WTC11 (cell line): ENCODE measurements at regions not wholly inside any gene's neighbourhood (a gene's known extent, or its start where the extent isn't known, plus 50 kb on each side); places are given as distances from the start of the nearest gene placed in this dataset.

Experiments
- ATAC-seq: fragments of 200-7000 bp; cut with Tn5 transposase; 2 replicates; pipeline ENCODE4 v1.10.0; 2021; ENCODE audit warnings: mild to moderate bottlenecking, moderate library complexity
- CTCF ChIA-PET: fragments of 300-600 bp; sonication (Branson Sonifier 250); formaldehyde crosslinking; loops from one replicate; lab custom pipeline; 2021; ENCODE audit warnings: antibody characterized with exemption; lab: Charles Lee
- POLR2A ChIA-PET: fragments of 350-600 bp; sonication (Branson Sonifier 250); formaldehyde crosslinking; loops from one replicate; lab custom pipeline; 2021; ENCODE audit warnings: antibody characterized with exemption; lab: Charles Lee
- DNase-seq: peaks from one replicate; pipeline ENCODE4 v3.0.0; 2021; ENCODE audit warnings: low spot score
- H3K27ac Mint-ChIP-seq: 2 replicates; pipeline ENCODE4 v1.8.0; 2021; ENCODE audit warnings: mixed read lengths
- H3K27me3 Mint-ChIP-seq: 2 replicates; pipeline ENCODE4 v1.8.0; 2021; ENCODE audit warnings: low read depth, mild to moderate bottlenecking, moderate library complexity, mixed read lengths
- H3K36me3 Mint-ChIP-seq: 2 replicates; pipeline ENCODE4 v1.8.0; 2021; ENCODE audit warnings: mixed read lengths
- H3K4me1 Mint-ChIP-seq: 2 replicates; pipeline ENCODE4 v1.8.0; 2022; ENCODE audit warnings: mixed read lengths
- H3K4me3 Mint-ChIP-seq: 2 replicates; pipeline ENCODE4 v1.8.0; 2021; ENCODE audit warnings: mild to moderate bottlenecking, moderate library complexity, mixed read lengths
- H3K9me3 Mint-ChIP-seq: 2 replicates; pipeline ENCODE4 v1.8.0; 2021; ENCODE audit warnings: mixed read lengths
- FOXK1 ChIP-seq: sonication (generic); formaldehyde crosslinking; IDR thresholded peaks from 2 replicates; pipeline ENCODE4 v1.8.0; 2022; ENCODE audit warnings: mild to moderate bottlenecking, moderate library complexity, missing genetic modification reagents
- GTF2I ChIP-seq: fragments of 250-450 bp; sonication (Bioruptor Pico); conservative IDR thresholded peaks from 2 replicates; pipeline ENCODE4 v1.4.0; 2021; ENCODE audit warnings: mild to moderate bottlenecking
- MXD4 ChIP-seq: fragments of 250-450 bp; sonication (Bioruptor Pico); IDR thresholded peaks from 2 replicates; pipeline ENCODE4 v1.8.0; 2021; ENCODE audit warnings: mild to moderate bottlenecking, moderate library complexity, borderline replicate concordance
- MYBL2 ChIP-seq: sonication (generic); formaldehyde crosslinking; IDR thresholded peaks from 2 replicates; pipeline ENCODE4 v1.8.1; 2023; ENCODE audit warnings: mild to moderate bottlenecking, moderate library complexity, missing genetic modification reagents
- NFATC4 ChIP-seq: fragments of 250-450 bp; sonication (Bioruptor Pico); IDR thresholded peaks from 2 replicates; pipeline ENCODE4 v1.9.0; 2021; ENCODE audit warnings: mild to moderate bottlenecking
- NR1H2 ChIP-seq: sonication (generic); formaldehyde crosslinking; IDR thresholded peaks from 2 replicates; pipeline ENCODE4 v1.9.0; 2021; ENCODE audit warnings: mild to moderate bottlenecking, moderate library complexity, missing genetic modification reagents
- NR2C2 ChIP-seq: sonication (generic); formaldehyde crosslinking; IDR thresholded peaks from 2 replicates; pipeline ENCODE4 v1.8.0; 2022; ENCODE audit warnings: mild to moderate bottlenecking, missing genetic modification reagents
- OVOL2 ChIP-seq: fragments of 250-450 bp; sonication (Bioruptor Pico); IDR thresholded peaks from 2 replicates; pipeline ENCODE4 v1.9.0; 2021; ENCODE audit warnings: mild to moderate bottlenecking, borderline replicate concordance
- RORB ChIP-seq: fragments of 250-450 bp; sonication (Bioruptor Pico); IDR thresholded peaks from 2 replicates; pipeline ENCODE4 v1.9.0; 2021; ENCODE audit warnings: mild to moderate bottlenecking
- SOX15 ChIP-seq: fragments of 250-450 bp; sonication (Bioruptor Pico); IDR thresholded peaks from 2 replicates; pipeline ENCODE4 v1.9.0; 2021; ENCODE audit warnings: mild to moderate bottlenecking
- TP53 ChIP-seq: sonication (generic); formaldehyde crosslinking; IDR thresholded peaks from 2 replicates; pipeline ENCODE4 v1.8.1; 2023; ENCODE audit warnings: mild to moderate bottlenecking, missing genetic modification reagents
- ZNF423 ChIP-seq: fragments of 250-450 bp; sonication (Bioruptor Pico); IDR thresholded peaks from 2 replicates; pipeline ENCODE4 v2.1.2; 2022; ENCODE audit warnings: mild to moderate bottlenecking, moderate library complexity
- ZNF671 ChIP-seq: fragments of 250-450 bp; sonication (Bioruptor Pico); IDR thresholded peaks from 2 replicates; pipeline ENCODE4 v1.8.0; 2021; ENCODE audit warnings: mild to moderate bottlenecking
- TF ChIP-seq, protein P1 (sequence below): sonication (generic); formaldehyde crosslinking; IDR thresholded peaks from 2 replicates; pipeline ENCODE4 v1.8.1; 2022; ENCODE audit warnings: missing genetic modification reagents, borderline replicate concordance
- TF ChIP-seq, protein P2 (sequence below): sonication (generic); formaldehyde crosslinking; IDR thresholded peaks from 2 replicates; pipeline ENCODE4 v1.8.1; 2023; ENCODE audit warnings: mild to moderate bottlenecking, missing genetic modification reagents, borderline replicate concordance
- TF ChIP-seq, protein P3 (sequence below): fragments of 200-600 bp; IDR thresholded peaks from 2 replicates; pipeline ENCODE4 v1.8.0; 2022; ENCODE audit warnings: antibody characterized with exemption

DNA sequence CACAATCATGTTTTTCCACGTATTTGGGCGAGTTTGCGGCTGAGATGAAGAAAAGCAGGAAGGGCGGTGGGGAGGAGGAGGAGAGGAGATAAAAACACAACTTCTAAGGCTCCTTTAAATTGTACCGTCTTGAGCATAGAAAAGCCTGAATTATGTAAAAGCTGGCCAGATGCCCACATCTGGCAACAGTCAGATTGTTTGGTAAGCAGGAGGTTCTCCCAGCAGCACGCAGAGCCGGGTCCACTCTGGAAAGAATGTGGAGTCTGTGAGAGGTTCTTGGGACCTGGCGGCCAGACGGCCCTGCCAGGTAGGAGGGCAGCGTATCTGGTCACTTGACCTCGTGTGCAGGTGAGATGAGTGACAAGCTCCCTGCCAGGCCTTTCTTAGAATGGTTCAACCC, 215.3 kb upstream of the APCDD1 start (continued):
- no peak for TF ChIP-seq MXD4 (CRISPR knock-in tag)
- TF ChIP-seq NR2C2 (CRISPR knock-in tag), result no peak

DNA sequence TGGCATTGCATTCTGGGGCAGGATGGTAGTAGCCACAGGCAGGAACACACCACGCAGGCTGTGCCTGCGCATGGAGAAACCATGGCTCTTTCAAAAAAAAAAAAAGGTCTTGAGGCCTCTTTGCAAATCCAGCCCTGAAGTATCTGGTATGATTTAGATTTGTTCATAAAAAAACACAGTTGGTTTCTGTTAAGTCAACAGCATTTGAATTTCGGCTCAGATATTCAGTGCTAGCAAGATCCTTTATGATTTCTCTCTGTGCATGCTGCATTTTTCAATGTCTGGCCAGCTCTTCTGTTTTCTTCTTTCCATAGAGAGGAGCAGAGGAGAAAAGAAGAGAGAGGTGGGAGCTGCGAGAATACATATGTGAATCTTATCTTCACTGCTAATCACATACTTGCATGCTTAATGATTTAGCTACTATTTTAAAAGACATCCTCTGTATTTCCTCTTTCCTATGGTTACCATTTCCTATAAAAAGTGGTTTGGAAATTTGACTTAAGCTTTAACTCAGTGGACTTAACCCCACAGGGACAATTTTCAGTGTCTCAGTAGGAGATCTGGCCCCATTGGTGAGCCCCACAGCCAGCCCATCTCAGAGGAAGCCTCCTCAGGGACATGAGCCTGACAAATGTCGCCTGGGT, 214.3 kb upstream of the APCDD1 start:
- 0 out of 2 replicates have a peak, but pooled peaks cover 7% of the 10 kb centered on the region for H3K4me1 Mint-ChIP-seq
- H3K9me3 Mint-ChIP-seq, result peaks cover 8% of the 10 kb centered on the region
- H3K27me3 Mint-ChIP-seq, result no peaks in the 10 kb centered on the region
- H3K36me3 Mint-ChIP-seq, result no peaks in the 10 kb centered on the region
- ChIA-PET CTCF (no interaction called here), POLR2A (no interaction called here)
- no peak overlapping the region for H3K4me3 Mint-ChIP-seq
- no peak overlapping the region for H3K27ac Mint-ChIP-seq
- no peak for TF ChIP-seq RORB
- DNase-seq (no peak), ATAC-seq (no peak)

DNA sequence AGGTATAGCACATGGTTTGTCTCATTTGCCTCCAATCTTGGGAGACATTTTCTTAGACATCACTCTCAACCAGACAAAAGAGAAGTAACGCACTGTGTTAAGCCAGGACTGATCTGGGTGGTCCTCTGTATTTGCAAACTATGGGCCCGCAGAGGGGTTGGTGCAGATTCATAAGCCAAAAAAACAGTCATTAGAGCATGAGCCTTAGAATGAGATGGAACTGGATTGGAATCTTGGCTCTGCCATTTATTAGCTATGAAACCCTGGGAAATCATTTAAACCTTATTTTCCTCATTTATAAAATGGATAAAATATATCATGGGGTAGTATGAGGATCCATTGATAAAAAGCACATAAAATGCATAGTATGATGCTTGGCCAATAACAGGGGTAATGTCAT, 213.5 kb upstream of the APCDD1 start:
- no peak overlapping the region for H3K4me3 Mint-ChIP-seq
- TF ChIP-seq NFATC4 (CRISPR knock-in tag) (no peak), NR1H2 (CRISPR knock-in tag) (no peak), MYBL2 (CRISPR knock-in tag) (no peak), SOX15 (no peak), GTF2I (CRISPR knock-in tag) (no peak), TP53 (CRISPR knock-in tag) (no peak)
- TF ChIP-seq, protein P1, sequence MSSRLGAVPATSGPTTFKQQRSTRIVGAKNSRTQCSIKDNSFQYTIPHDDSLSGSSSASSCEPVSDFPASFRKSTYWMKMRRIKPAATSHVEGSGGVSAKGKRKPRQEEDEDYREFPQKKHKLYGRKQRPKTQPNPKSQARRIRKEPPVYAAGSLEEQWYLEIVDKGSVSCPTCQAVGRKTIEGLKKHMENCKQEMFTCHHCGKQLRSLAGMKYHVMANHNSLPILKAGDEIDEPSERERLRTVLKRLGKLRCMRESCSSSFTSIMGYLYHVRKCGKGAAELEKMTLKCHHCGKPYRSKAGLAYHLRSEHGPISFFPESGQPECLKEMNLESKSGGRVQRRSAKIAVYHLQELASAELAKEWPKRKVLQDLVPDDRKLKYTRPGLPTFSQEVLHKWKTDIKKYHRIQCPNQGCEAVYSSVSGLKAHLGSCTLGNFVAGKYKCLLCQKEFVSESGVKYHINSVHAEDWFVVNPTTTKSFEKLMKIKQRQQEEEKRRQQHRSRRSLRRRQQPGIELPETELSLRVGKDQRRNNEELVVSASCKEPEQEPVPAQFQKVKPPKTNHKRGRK (CRISPR knock-in tag), result no peak
- TF ChIP-seq, protein P2, sequence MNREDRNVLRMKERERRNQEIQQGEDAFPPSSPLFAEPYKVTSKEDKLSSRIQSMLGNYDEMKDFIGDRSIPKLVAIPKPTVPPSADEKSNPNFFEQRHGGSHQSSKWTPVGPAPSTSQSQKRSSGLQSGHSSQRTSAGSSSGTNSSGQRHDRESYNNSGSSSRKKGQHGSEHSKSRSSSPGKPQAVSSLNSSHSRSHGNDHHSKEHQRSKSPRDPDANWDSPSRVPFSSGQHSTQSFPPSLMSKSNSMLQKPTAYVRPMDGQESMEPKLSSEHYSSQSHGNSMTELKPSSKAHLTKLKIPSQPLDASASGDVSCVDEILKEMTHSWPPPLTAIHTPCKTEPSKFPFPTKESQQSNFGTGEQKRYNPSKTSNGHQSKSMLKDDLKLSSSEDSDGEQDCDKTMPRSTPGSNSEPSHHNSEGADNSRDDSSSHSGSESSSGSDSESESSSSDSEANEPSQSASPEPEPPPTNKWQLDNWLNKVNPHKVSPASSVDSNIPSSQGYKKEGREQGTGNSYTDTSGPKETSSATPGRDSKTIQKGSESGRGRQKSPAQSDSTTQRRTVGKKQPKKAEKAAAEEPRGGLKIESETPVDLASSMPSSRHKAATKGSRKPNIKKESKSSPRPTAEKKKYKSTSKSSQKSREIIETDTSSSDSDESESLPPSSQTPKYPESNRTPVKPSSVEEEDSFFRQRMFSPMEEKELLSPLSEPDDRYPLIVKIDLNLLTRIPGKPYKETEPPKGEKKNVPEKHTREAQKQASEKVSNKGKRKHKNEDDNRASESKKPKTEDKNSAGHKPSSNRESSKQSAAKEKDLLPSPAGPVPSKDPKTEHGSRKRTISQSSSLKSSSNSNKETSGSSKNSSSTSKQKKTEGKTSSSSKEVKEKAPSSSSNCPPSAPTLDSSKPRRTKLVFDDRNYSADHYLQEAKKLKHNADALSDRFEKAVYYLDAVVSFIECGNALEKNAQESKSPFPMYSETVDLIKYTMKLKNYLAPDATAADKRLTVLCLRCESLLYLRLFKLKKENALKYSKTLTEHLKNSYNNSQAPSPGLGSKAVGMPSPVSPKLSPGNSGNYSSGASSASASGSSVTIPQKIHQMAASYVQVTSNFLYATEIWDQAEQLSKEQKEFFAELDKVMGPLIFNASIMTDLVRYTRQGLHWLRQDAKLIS (CRISPR knock-in tag), result no peak
- DNase-seq, result no peak
- 0 out of 2 replicates have a peak, but pooled peaks cover 7% of the 10 kb centered on the region for H3K4me1 Mint-ChIP-seq
- CTCF ChIA-PET, result no interaction called here
- no peak for ATAC-seq
- peaks cover 8% of the 10 kb centered on the region for H3K9me3 Mint-ChIP-seq
- no peaks in the 10 kb centered on the region for H3K27me3 Mint-ChIP-seq
- H3K27ac Mint-ChIP-seq, result no peak overlapping the region
- no peaks in the 10 kb centered on the region for H3K36me3 Mint-ChIP-seq
- POLR2A ChIA-PET, result no interaction called here

DNA sequence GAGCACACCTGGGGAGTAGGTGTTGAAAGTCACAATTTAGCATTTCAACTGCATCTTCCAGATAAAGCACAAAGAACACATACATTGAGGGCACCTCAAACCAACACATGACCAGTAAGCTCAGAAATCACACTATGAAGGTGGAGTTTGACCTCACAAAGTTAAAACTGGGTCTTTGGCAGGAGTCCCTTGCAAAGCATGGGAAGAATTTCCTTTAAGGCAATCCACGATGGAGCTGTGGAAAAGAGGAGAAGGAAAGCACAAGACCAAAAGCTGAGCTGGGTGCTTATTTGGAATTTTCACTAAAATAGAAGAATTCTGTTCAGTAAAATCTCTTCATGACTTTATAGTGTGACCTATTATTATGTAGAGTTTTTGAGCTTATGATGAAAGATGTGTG, 212.9 kb upstream of the APCDD1 start:
- DNase-seq, result no peak
- POLR2A ChIA-PET, result no interaction called here
- H3K36me3 Mint-ChIP-seq, result no peaks in the 10 kb centered on the region
- TF ChIP-seq FOXK1 (CRISPR knock-in tag) (no peak), ZNF671 (no peak), ZNF423 (CRISPR knock-in tag) (peak; percentile 68), NR1H2 (CRISPR knock-in tag) (no peak), GTF2I (CRISPR knock-in tag) (no peak), OVOL2 (no peak)
- TF ChIP-seq, protein P3, sequence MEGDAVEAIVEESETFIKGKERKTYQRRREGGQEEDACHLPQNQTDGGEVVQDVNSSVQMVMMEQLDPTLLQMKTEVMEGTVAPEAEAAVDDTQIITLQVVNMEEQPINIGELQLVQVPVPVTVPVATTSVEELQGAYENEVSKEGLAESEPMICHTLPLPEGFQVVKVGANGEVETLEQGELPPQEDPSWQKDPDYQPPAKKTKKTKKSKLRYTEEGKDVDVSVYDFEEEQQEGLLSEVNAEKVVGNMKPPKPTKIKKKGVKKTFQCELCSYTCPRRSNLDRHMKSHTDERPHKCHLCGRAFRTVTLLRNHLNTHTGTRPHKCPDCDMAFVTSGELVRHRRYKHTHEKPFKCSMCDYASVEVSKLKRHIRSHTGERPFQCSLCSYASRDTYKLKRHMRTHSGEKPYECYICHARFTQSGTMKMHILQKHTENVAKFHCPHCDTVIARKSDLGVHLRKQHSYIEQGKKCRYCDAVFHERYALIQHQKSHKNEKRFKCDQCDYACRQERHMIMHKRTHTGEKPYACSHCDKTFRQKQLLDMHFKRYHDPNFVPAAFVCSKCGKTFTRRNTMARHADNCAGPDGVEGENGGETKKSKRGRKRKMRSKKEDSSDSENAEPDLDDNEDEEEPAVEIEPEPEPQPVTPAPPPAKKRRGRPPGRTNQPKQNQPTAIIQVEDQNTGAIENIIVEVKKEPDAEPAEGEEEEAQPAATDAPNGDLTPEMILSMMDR, result no peak
- H3K27me3 Mint-ChIP-seq, result no peaks in the 10 kb centered on the region
- H3K9me3 Mint-ChIP-seq, result peaks cover 8% of the 10 kb centered on the region
- 0 out of 2 replicates have a peak, but pooled peaks cover 7% of the 10 kb centered on the region for H3K4me1 Mint-ChIP-seq
- no peak overlapping the region for H3K4me3 Mint-ChIP-seq
- CTCF ChIA-PET, result interaction anchor here (0.7 kb wide), 1 partner anchor 12 kb away, joined by 3 read pairs; no protein-coding TSS in a partner anchor
- ATAC-seq, result no peak
- H3K27ac Mint-ChIP-seq, result no peak overlapping the region
